NCI-H69 (cell line): ENCODE measurements at regions not wholly inside any gene's neighbourhood (a gene's known extent, or its start where the extent isn't known, plus 50 kb on each side); places are given as distances from the start of the nearest gene placed in this dataset.
"Not testable (repeated sequence)": the region's sequence is repeated elsewhere in the genome, so short reads cannot be mapped to it uniquely, and the experiment has no call there.

Experiments used
- DNase-seq: peaks from one replicate; lab custom pipeline; 2025; lab: John Stamatoyannopoulos, UW

- no peak for DNase-seq
These were observed 86.7 kb upstream of the CTAGE1 start for GRCh38 chr18:22504251-22505030.

- DNase-seq, result no peak
These were observed 87.5 kb upstream of the CTAGE1 start for GRCh38 chr18:22505141-22505591.

- no peak for DNase-seq
These were observed 89.3 kb upstream of the CTAGE1 start for GRCh38 chr18:22507055-22507454.

- no peak for DNase-seq
These were observed 91.7 kb upstream of the CTAGE1 start for GRCh38 chr18:22509423-22509822.

- DNase-seq, result no peak
These were observed 93.0 kb upstream of the CTAGE1 start for GRCh38 chr18:22510697-22511096.

- no peak for DNase-seq
These were observed 96.2 kb upstream of the CTAGE1 start for GRCh38 chr18:22513721-22514481.

- DNase-seq, result no peak
These were observed 96.9 kb upstream of the CTAGE1 start for GRCh38 chr18:22514655-22515054.

- no peak for DNase-seq
These were observed 97.5 kb upstream of the CTAGE1 start for GRCh38 chr18:22515250-22515649.

- no peak for DNase-seq
These were observed 99.6 kb upstream of the CTAGE1 start for GRCh38 chr18:22517356-22517755.

- DNase-seq, result no peak
These were observed 103.5 kb upstream of the CTAGE1 start for GRCh38 chr18:22521026-22521707.

GRCh38 chr18:22523481-22523880, 105.8 kb upstream of the CTAGE1 start:
- no peak for DNase-seq

GRCh38 chr18:22524783-22525182, 107.1 kb upstream of the CTAGE1 start:
- no peak for DNase-seq

GRCh38 chr18:22525313-22525712, 107.6 kb upstream of the CTAGE1 start:
- no peak for DNase-seq

- DNase-seq, result no peak
These were observed 108.2 kb upstream of the CTAGE1 start for GRCh38 chr18:22525883-22526282.

GRCh38 chr18:22528291-22528690, 110.6 kb upstream of the CTAGE1 start:
- no peak for DNase-seq

GRCh38 chr18:22534706-22535105, 117.0 kb upstream of the CTAGE1 start:
- not testable (repeated sequence) for DNase-seq

- DNase-seq, result no peak
These were observed 118.8 kb upstream of the CTAGE1 start for GRCh38 chr18:22536558-22536957.

GRCh38 chr18:22538426-22538825, 120.7 kb upstream of the CTAGE1 start:
- DNase-seq, result no peak

GRCh38 chr18:22539051-22539765, 121.5 kb upstream of the CTAGE1 start:
- DNase-seq, result no peak

GRCh38 chr18:22541232-22541631, 123.5 kb upstream of the CTAGE1 start:
- no peak for DNase-seq

- no peak for DNase-seq
These were observed 124.7 kb upstream of the CTAGE1 start for GRCh38 chr18:22542406-22542835.

- no peak for DNase-seq
These were observed 126.1 kb upstream of the CTAGE1 start for GRCh38 chr18:22543769-22544168.
